Caki2 (cell line): ENCODE measurements at regions not wholly inside any gene's neighbourhood (a gene's known extent, or its start where the extent isn't known, plus 50 kb on each side); places are given as distances from the start of the nearest gene placed in this dataset.
A peak's percentile ranks its signal among the peaks of the same experiment; 100 is the strongest.

ENCODE experiments used
- DNase-seq: peaks from one replicate; pipeline ENCODE4 v3.0.0-alpha.2; 2015; ENCODE audit warnings: low read depth
- in situ Hi-C: cut with HindIII; loops from 2 replicates; pipeline ENCODE4 v1.10.0; 2016; ENCODE audit warnings: low sequenced_read_pairs, low pct_unique_long_range_greater_than_20kb, mixed read lengths

- DNase-seq = no peak
- in situ Hi-C loops = no loop called here
These were observed 96.7 kb downstream of the SLIT2 start for GRCh38 chr4:20348411-20348810.

GRCh38 chr4:20351360-20352162, 99.9 kb downstream of the SLIT2 start:
- in situ Hi-C loops = no loop called here
- DNase-seq = no peak

DNA sequence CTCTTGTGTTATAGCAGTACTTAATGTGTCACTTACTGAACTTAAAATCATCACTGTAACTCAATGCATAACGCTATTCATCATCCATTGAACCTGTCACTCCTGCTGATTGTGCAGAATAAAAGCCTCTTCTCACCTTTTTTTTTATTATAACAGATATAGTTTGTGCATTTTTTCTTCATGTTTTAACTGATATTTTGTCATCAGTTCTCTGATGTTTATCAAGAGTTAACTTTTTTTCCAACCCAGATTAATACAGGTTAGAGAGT, 100.4 kb downstream of the SLIT2 start:
- in situ Hi-C loops = no loop called here
- DNase-seq = no peak

DNA sequence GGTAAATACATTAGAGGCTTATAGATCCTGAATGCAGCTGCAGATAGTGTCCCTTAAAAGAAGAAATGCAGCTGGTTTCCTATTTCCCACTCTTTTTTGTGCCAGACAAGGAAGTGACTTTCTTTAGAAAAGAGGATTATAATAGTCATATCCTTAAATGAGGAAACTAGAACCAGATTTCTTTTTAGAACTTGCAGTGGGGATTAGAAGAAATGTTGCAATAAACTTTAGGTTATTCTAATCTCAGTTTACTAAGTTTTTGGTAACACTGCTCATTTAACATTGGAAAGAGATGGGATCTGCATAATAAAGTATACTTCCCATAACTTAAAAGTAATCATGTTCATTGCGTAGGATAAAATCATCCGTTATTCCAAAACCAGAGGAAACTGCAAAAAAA, 101.9 kb downstream of the SLIT2 start:
- no peak for DNase-seq
- in situ Hi-C loops = no loop called here

GRCh38 chr4:20354120-20354519, 102.4 kb downstream of the SLIT2 start:
- in situ Hi-C loops = no loop called here
- DNase-seq = peak; percentile 35

GRCh38 chr4:20356565-20356964, 104.9 kb downstream of the SLIT2 start:
- in situ Hi-C loops = no loop called here
- peak; percentile 39 for DNase-seq

GRCh38 chr4:20358110-20358509, 106.4 kb downstream of the SLIT2 start:
- in situ Hi-C loops = no loop called here
- DNase-seq = no peak

- in situ Hi-C loops = no loop called here
- peak; percentile 3 for DNase-seq
These were observed 108.0 kb downstream of the SLIT2 start for GRCh38 chr4:20359692-20360091.

GRCh38 chr4:20362148-20362547, 110.4 kb downstream of the SLIT2 start:
- no peak for DNase-seq
- in situ Hi-C loops = no loop called here

DNA sequence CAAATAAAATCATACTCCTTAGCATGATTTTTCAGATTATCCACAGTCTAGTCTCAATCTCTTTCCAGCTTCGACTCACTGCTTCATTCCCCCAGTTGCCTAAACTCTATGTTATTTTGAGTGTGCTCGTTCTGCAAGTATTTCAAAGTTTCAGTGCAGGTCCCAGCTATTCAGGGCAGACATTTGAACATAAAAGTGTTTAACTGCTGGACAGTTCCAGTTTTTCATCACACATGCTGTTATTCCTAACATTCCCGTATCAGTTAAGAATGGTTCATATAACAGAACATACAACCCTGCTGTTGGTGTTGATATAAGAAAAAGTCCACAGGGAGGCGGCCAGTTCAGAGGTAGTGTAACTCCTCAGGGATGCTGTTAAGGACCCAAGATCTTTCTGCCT, 113.3 kb downstream of the SLIT2 start:
- DNase-seq = no peak
- in situ Hi-C loops = no loop called here

- in situ Hi-C loops = no loop called here
- DNase-seq = no peak
These were observed 115.7 kb downstream of the SLIT2 start for GRCh38 chr4:20367446-20367845.

- in situ Hi-C loops = no loop called here
- DNase-seq = no peak
These were observed 117.2 kb downstream of the SLIT2 start for GRCh38 chr4:20368926-20369325.

DNA sequence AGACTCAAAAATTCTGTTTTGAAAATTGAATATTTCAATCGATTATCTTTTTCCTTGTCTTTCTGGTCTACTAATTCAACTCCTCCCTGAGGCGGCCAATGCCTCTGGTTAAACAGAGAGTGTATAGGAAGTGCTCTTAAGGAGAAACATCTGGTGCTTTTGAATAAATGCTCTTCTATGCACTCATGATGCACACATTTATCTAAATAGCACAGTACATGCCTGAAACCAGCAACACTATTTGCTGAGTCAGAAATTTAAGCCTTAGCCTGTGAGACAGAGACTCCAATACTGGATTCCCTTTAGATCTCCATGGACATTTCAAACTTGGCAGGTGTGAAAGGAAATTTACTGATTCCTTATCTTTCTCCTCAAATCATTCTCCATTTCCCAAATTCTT, 118.6 kb downstream of the SLIT2 start:
- in situ Hi-C loops = no loop called here
- no peak for DNase-seq

- DNase-seq = no peak
- in situ Hi-C loops = no loop called here
These were observed 124.4 kb downstream of the SLIT2 start for GRCh38 chr4:20376070-20376469.

DNA sequence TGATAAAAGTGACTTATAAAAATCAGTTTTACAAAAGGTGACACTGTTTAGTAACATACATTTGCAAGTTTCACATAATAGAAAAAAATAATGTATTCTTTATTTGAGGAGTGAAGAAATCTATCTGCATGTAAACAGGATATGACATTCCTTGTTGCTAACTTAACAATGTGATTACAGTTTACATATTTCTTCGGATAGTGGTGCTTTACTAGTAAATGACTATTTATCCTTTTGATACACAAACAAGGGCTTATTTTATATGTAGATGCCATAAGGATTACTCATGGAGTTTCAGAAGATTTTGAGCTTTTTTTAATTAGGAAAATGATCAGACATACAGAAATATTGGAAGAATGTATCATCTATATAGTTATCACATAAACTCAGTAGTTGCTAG, 126.5 kb downstream of the SLIT2 start:
- no peak for DNase-seq
- in situ Hi-C loops = no loop called here

DNA sequence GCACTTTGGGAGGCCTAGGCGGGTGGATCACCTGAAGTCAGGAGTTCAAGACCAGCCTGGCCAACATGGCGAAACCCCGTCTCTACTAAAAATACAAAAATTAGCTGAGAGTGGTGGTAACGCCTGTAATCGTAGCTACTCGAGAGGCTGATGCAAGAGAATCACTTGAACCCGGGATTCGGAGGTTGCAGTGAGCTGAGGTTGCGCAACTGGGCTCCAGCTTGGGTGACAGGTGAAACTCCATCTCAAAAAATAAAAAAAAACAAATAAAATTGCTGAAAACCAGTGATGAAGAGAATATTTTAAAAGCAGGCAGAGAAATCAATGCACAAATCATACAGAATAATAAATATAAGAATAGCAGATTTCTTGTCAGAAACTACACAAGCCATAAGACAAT, 129.3 kb downstream of the SLIT2 start:
- no peak for DNase-seq
- in situ Hi-C loops = no loop called here

GRCh38 chr4:20383283-20383682, 131.6 kb downstream of the SLIT2 start:
- no peak for DNase-seq
- in situ Hi-C loops = no loop called here

DNA sequence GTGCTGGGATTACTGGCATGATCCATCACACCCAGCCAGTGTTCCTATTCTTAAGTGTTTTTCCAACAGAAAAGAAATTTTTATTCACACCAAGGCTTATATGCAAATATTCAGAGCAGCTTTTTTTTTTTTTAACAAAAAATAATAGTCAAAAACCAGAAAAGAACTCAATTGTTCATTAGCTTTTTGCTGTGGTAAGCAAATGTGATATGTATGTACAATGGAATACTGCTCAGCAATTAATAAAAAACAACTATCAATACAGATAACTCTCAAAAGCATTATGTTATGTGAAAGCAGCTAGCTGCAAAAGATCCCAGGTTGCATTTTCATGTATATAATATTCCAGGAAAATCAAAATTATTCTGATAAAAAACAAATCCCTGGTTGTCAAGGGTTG, 132.3 kb downstream of the SLIT2 start:
- in situ Hi-C loops = no loop called here
- no peak for DNase-seq

DNA sequence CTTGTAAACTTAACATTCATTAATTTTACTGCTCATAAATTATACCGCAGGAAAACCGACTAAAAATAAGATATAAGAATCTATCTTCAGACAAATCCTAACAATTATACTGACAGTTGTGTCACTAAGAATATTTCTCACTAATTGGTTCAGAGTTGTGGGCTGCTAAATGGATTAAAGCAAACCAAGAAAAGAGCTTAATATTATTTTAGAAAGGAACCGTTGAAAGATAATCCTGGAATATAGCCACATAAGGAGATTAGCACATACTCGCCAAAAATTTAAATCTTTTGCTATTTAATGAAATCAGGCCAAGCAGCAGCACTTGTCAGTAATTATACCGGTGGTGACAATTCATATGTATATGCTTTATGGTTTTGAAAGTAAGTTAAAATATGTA, 132.8 kb downstream of the SLIT2 start:
- in situ Hi-C loops = no loop called here
- no peak for DNase-seq

- in situ Hi-C loops = no loop called here
- DNase-seq = no peak
These were observed 134.5 kb downstream of the SLIT2 start for GRCh38 chr4:20386001-20386740.
